Upper lobe of left lung (tissue), 6 donors: ENCODE measurements at regions not wholly inside any gene's neighbourhood (a gene's known extent, or its start where the extent isn't known, plus 50 kb on each side); places are given as distances from the start of the nearest gene placed in this dataset.

Experiments
- ATAC-seq, 2 donors: fragments of 200-7000 bp; cut with Tn5 transposase; one replicate each; pipeline ENCODE4 v1.9.1; 2022; ENCODE audit warnings: mild to moderate bottlenecking in 2 of 2, moderate library complexity in 2 of 2; ENCODE audit not compliant: low FRiP score in 2 of 2
- DNase-seq, 2 donors: peaks; one replicate each; pipeline ENCODE4 v3.0.0-alpha.2; 2019 to 2020
- H3K27ac ChIP-seq, 4 donors: fragments of 200-600 bp; sonication (generic); one replicate each; pipeline ENCODE4 v1.5.1; 2016 to 2019
- H3K27me3 ChIP-seq, 4 donors: fragments of 200-600 bp; sonication (generic); one replicate each; pipeline ENCODE4 v1.5.1; 2017 to 2019
- H3K36me3 ChIP-seq, 4 donors: fragments of 200-600 bp; sonication (generic); one replicate each; pipeline ENCODE4 v1.5.1; 2016 to 2019
- H3K4me1 ChIP-seq, 4 donors: fragments of 200-600 bp; sonication (generic); one replicate each; pipeline ENCODE4 v1.5.1; 2018 to 2019
- H3K4me3 ChIP-seq, 4 donors: fragments of 200-600 bp; sonication (generic); one replicate each; pipeline ENCODE4 v1.5.1; 2017 to 2019; ENCODE audit warnings: mild to moderate bottlenecking in 2 of 4, moderate library complexity in 1 of 4
- H3K9me3 ChIP-seq, 4 donors: fragments of 200-600 bp; sonication (generic); one replicate each; pipeline ENCODE4 v1.5.1; 2018 to 2019
- EP300 ChIP-seq, 4 donors: sonication (generic); formaldehyde crosslinking; IDR thresholded peaks; one replicate each; pipeline ENCODE4 v1.5.1; 2017; ENCODE audit warnings: antibody characterized with exemption in 4 of 4, control low read depth in 2 of 4
- POLR2A ChIP-seq, 4 donors: fragments of 450-650 bp; IDR thresholded peaks; one replicate each; pipeline ENCODE4 v1.5.1; 2016 to 2017; ENCODE audit warnings: antibody characterized with exemption in 4 of 4, mild to moderate bottlenecking in 2 of 4
- POLR2AphosphoS5 ChIP-seq, 2 donors: sonication (generic); formaldehyde crosslinking; IDR thresholded peaks; one replicate each; pipeline ENCODE4 v1.5.1; 2017; ENCODE audit warnings: antibody characterized with exemption in 2 of 2
- WGBS, 2 donors: methylation state at CpG; one replicate each; pipeline ENCODE4 v1.1.5; 2017 to 2018; 5-methylcytosine and 5-hydroxymethylcytosine counted together
- TF ChIP-seq, protein P1 (sequence below), 6 experiments: fragments of 450-650 bp in 4 of 6; fragments of 200-600 bp in 2 of 6; sonication (generic) in 2 of 6; IDR thresholded peaks; one replicate each; pipeline ENCODE4 v1.5.1; 2016 to 2019; ENCODE audit warnings: antibody characterized with exemption in 6 of 6
- donor health status: DM: no; HTN: no; CAD: no; lungs with moderate emphysema.
- donor health status: DM: no; HTN: yes; CAD: no; lungs with severe emphysema.

GRCh38 chr2:22930781-22931180, 454.2 kb upstream of the KLHL29 start:
- no peak for DNase-seq
- 63 to 73% methylated on average over 6 of the region's 6 CpGs for WGBS, 2 donors

GRCh38 chr2:22932288-22932687, 452.7 kb upstream of the KLHL29 start:
- H3K4me1 ChIP-seq = no peaks in the 10 kb centered on the region
- no peak for TF ChIP-seq POLR2AphosphoS5 (IDR thresholded peaks at IDR 0.05)
- TF ChIP-seq POLR2A (IDR thresholded peaks at IDR 0.05) = no peak
- DNase-seq = no peak
- no peak for ATAC-seq
- H3K27me3 ChIP-seq = no peaks in the 10 kb centered on the region
- no peaks in the 10 kb centered on the region for H3K36me3 ChIP-seq
- 51 to 64% methylated on average over 3 of the region's 3 CpGs for WGBS, 2 donors
- H3K27ac ChIP-seq = no peak overlapping the region
- H3K9me3 ChIP-seq = no peaks in the 10 kb centered on the region
- H3K4me3 ChIP-seq = no peak overlapping the region

More at GRCh38 chr2:22930781-22931180, 454.2 kb upstream of the KLHL29 start:
- no peaks in the 10 kb centered on the region for H3K4me1 ChIP-seq
- ATAC-seq = peak in 1 of 2 donors; percentile 49
- no peak overlapping the region for H3K27ac ChIP-seq
- H3K36me3 ChIP-seq = no peaks in the 10 kb centered on the region
- H3K27me3 ChIP-seq = no peaks in the 10 kb centered on the region
- TF ChIP-seq, protein P1, sequence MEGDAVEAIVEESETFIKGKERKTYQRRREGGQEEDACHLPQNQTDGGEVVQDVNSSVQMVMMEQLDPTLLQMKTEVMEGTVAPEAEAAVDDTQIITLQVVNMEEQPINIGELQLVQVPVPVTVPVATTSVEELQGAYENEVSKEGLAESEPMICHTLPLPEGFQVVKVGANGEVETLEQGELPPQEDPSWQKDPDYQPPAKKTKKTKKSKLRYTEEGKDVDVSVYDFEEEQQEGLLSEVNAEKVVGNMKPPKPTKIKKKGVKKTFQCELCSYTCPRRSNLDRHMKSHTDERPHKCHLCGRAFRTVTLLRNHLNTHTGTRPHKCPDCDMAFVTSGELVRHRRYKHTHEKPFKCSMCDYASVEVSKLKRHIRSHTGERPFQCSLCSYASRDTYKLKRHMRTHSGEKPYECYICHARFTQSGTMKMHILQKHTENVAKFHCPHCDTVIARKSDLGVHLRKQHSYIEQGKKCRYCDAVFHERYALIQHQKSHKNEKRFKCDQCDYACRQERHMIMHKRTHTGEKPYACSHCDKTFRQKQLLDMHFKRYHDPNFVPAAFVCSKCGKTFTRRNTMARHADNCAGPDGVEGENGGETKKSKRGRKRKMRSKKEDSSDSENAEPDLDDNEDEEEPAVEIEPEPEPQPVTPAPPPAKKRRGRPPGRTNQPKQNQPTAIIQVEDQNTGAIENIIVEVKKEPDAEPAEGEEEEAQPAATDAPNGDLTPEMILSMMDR (IDR thresholded peaks at IDR 0.05) = no peak
- TF ChIP-seq POLR2AphosphoS5 (IDR thresholded peaks at IDR 0.05) = no peak
- TF ChIP-seq POLR2A (IDR thresholded peaks at IDR 0.05) = no peak
- no peak for TF ChIP-seq EP300 (IDR thresholded peaks at IDR 0.05)
- H3K4me3 ChIP-seq = no peak overlapping the region
- H3K9me3 ChIP-seq = no peaks in the 10 kb centered on the region

DNA sequence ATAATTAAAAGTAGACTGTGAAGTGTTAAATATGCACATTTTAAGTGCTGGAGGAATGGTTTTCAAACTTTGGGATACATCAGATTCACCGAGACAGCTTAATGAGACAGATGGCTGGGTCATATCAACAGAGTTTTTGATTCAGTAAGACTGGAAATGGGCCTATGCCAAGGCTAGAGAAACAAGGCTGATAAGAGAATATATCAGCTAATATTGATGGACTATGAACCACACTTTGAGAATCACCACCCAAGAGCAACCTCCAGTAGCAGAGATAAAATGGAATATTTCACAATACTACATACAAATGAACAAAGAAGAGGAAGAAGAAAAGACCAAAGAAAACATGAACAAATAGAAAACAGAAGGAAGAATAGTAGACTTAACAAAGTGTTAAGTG, 450.2 kb upstream of the KLHL29 start:
- 80 to 92% methylated on average over 1 of the region's 1 CpG for WGBS, 2 donors
- no peaks in the 10 kb centered on the region for H3K36me3 ChIP-seq
- ATAC-seq (no peak), DNase-seq (no peak)
- H3K27me3 ChIP-seq = no peaks in the 10 kb centered on the region
- H3K27ac ChIP-seq = no peak overlapping the region
- TF ChIP-seq POLR2A (IDR thresholded peaks at IDR 0.05) (no peak), EP300 (IDR thresholded peaks at IDR 0.05) (no peak), POLR2AphosphoS5 (IDR thresholded peaks at IDR 0.05) (no peak)
- TF ChIP-seq, protein P1 (IDR thresholded peaks at IDR 0.05) = no peak
- H3K4me3 ChIP-seq = no peak overlapping the region
- no peaks in the 10 kb centered on the region for H3K9me3 ChIP-seq
- H3K4me1 ChIP-seq = no peaks in the 10 kb centered on the region

- 88 to 92% methylated on average over 7 of the region's 7 CpGs for WGBS, 2 donors
- no peaks in the 10 kb centered on the region for H3K27me3 ChIP-seq
- no peaks in the 10 kb centered on the region for H3K9me3 ChIP-seq
- ATAC-seq (no peak), DNase-seq (no peak)
- H3K36me3 ChIP-seq = no peaks in the 10 kb centered on the region
- no peak overlapping the region for H3K27ac ChIP-seq
- TF ChIP-seq EP300 (IDR thresholded peaks at IDR 0.05) (no peak), POLR2AphosphoS5 (IDR thresholded peaks at IDR 0.05) (no peak), POLR2A (IDR thresholded peaks at IDR 0.05) (no peak)
- TF ChIP-seq, protein P1 (IDR thresholded peaks at IDR 0.05) = no peak
- H3K4me1 ChIP-seq = no peaks in the 10 kb centered on the region
- no peak overlapping the region for H3K4me3 ChIP-seq
Observed at GRCh38 chr2:22942441-22942840, 442.5 kb upstream of the KLHL29 start.

DNA sequence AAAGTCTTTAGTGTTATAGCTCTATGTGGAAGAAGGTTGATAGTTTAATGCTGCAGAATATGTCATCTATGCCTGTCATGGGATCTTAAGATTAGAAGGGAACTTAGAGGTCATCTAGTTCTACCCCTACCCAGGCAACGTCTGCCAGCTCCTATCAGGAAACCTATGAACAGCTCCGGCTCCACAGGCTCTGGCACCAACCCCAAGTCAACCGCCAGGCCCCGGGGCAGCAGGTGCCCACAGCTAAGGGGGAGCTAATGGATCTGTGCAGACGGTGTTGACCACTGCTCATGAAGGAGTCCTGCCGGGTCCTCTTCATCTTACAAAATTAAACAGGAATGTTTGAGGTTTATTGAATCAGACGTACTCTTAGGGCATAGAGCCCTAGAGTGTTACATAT, 440.8 kb upstream of the KLHL29 start:
- no peak overlapping the region for H3K27ac ChIP-seq
- no peaks in the 10 kb centered on the region for H3K27me3 ChIP-seq
- TF ChIP-seq, protein P1 (IDR thresholded peaks at IDR 0.05) = no peak
- TF ChIP-seq POLR2AphosphoS5 (IDR thresholded peaks at IDR 0.05) = no peak
- TF ChIP-seq EP300 (IDR thresholded peaks at IDR 0.05) = no peak
- no peak for TF ChIP-seq POLR2A (IDR thresholded peaks at IDR 0.05)
- DNase-seq = no peak
- ATAC-seq = no peak
- H3K36me3 ChIP-seq = no peaks in the 10 kb centered on the region
- H3K4me1 ChIP-seq = no peaks in the 10 kb centered on the region
- 70 to 80% methylated on average over 2 to 7 of the region's 7 CpGs for WGBS, 2 donors
- H3K9me3 ChIP-seq = no peaks in the 10 kb centered on the region
- H3K4me3 ChIP-seq = no peak overlapping the region
